RWPE1 (cell line): ENCODE measurements at regions not wholly inside any gene's neighbourhood (a gene's known extent, or its start where the extent isn't known, plus 50 kb on each side); places are given as distances from the start of the nearest gene placed in this dataset.
"Not testable (repeated sequence)": the region's sequence is repeated elsewhere in the genome, so short reads cannot be mapped to it uniquely, and the experiment has no call there.

Experiments
- CTCF ChIA-PET: fragments of 350-600 bp; sonication (Branson Sonifier 250); formaldehyde crosslinking; extraction: SDS; loops from one replicate; lab custom pipeline; 2021; lab: Yijun Ruan, JAX
- POLR2A ChIA-PET: fragments of 400-600 bp; formaldehyde crosslinking; extraction: SDS; loops from one replicate; lab custom pipeline; 2020; ENCODE audit warnings: antibody characterized with exemption; ENCODE audit not compliant: low non-redundant PET; lab: Yijun Ruan, JAX
- DNase-seq: peaks from one replicate; pipeline ENCODE4 v3.0.0; 2012; ENCODE audit warnings: low spot score
- H3K27ac ChIP-seq: fragments of 450-650 bp; 2 replicates; pipeline ENCODE4 v1.5.1; 2017
- TF ChIP-seq, protein P1 (sequence below): fragments of 450-650 bp; conservative IDR thresholded peaks from 2 replicates; pipeline ENCODE4 v1.5.1; 2017; ENCODE audit warnings: low read depth, mild to moderate bottlenecking

DNA sequence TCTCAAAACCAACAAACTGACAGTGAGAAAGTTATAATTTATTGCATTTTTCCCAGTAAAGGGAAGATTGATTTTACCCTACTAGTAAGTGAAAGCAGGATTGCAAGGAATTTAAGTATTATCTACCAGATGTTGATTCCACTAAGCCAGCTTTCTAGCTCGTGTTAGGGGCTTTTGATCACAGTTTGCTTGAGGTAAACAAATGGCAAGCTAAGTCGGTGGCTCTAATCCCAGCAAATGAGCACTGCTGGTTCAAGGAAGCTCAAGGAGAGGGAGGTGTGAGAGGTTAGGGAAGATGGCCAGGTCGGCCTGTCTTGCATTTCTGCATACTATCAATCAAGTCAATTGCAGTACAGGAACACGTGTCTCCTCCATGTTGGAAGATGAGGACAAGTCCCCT is 448.7 kb upstream of the POM121L12 start:
- CTCF ChIA-PET = no interaction called here
- TF ChIP-seq, protein P1, sequence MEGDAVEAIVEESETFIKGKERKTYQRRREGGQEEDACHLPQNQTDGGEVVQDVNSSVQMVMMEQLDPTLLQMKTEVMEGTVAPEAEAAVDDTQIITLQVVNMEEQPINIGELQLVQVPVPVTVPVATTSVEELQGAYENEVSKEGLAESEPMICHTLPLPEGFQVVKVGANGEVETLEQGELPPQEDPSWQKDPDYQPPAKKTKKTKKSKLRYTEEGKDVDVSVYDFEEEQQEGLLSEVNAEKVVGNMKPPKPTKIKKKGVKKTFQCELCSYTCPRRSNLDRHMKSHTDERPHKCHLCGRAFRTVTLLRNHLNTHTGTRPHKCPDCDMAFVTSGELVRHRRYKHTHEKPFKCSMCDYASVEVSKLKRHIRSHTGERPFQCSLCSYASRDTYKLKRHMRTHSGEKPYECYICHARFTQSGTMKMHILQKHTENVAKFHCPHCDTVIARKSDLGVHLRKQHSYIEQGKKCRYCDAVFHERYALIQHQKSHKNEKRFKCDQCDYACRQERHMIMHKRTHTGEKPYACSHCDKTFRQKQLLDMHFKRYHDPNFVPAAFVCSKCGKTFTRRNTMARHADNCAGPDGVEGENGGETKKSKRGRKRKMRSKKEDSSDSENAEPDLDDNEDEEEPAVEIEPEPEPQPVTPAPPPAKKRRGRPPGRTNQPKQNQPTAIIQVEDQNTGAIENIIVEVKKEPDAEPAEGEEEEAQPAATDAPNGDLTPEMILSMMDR = no peak

GRCh38 chr7:52584041-52584440 is 451.4 kb upstream of the POM121L12 start:
- ChIA-PET POLR2A (no interaction called here), CTCF (no interaction called here)
- no peak overlapping the region for H3K27ac ChIP-seq
- TF ChIP-seq, protein P1 = no peak
- no peak for DNase-seq

More for the DNA sequence above, 448.7 kb upstream of the POM121L12 start:
- POLR2A ChIA-PET = no interaction called here
- H3K27ac ChIP-seq = no peak overlapping the region
- DNase-seq = no peak

DNA sequence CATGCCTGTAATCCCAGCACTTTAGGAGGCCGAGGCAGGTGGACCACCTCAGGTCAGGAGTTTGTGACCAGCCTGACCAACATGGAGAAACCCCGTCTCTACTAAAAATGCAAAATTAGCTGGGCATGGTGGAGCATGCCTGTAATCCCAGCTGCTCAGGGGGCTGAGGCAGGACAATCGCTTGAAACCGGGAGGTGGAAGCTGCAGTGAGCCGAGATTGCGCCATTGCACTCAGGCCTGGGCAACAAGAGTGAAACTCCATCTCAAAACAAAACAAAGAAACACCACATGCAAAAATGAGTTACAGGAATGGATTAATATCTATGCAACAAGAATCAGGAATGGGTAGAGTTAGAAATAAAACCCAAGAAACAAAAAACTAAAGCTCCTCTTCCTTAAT is 462.3 kb upstream of the POM121L12 start:
- H3K27ac ChIP-seq, DNase-seq, CTCF ChIA-PET, POLR2A ChIA-PET: not testable (repeated sequence)

DNA sequence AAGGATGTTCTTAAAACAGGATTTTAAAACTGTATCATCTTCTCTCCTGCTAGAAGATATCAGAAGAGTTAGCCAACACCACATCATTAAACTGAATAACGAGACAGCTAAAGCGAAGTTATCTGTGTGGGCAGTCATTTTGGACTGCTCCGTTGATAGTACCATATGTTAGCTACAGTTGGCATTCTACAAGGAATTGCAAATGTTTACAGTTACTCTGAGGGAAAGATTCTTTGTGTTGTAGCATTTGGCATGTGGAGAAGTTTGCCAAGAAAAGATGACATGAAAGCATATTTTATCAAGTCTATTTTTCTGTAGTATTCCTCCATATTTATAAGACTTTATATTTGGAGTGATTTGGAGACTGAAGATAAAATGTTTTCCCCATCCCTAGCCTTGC is 464.4 kb upstream of the POM121L12 start:
- H3K27ac ChIP-seq = no peak overlapping the region
- TF ChIP-seq, protein P1 = no peak
- no peak for DNase-seq
- ChIA-PET POLR2A (no interaction called here), CTCF (no interaction called here)

GRCh38 chr7:52569151-52569550 is 466.3 kb upstream of the POM121L12 start:
- no peak overlapping the region for H3K27ac ChIP-seq
- POLR2A ChIA-PET = no interaction called here

DNA sequence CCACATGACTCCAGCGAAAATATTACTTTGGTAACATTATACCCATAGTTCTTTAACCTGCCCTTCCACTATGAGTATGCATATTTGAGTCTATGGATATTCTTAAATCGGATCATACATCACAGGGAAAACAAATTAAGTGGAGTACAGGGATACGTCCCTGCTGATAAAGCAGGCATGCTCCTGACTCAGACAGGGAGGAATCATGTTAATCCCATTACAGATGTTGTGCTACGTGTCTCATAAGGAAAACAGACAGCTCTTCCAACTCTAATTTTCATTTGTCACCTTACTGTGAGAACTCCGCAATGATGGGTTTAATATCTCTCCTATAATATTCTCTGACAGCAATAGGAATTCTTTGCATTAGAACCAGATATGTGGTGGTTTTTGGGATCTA is 469.5 kb upstream of the POM121L12 start:
- H3K27ac ChIP-seq = no peak overlapping the region
- TF ChIP-seq, protein P1 = no peak
- CTCF ChIA-PET = interaction anchor here (0.5 to 0.7 kb wide), 2 partner anchors 125 to 1703 kb away, joined by 3 to 4 read pairs; no protein-coding TSS in a partner anchor
- POLR2A ChIA-PET = no interaction called here
- DNase-seq = no peak

More at GRCh38 chr7:52569151-52569550, 466.3 kb upstream of the POM121L12 start:
- DNase-seq = no peak
- CTCF ChIA-PET = no interaction called here
- TF ChIP-seq, protein P1 = no peak

- no peak overlapping the region for H3K27ac ChIP-seq
- ChIA-PET POLR2A (no interaction called here), CTCF (interaction anchor here (0.5 kb wide), 1 partner anchor 50 kb away, joined by 3 read pairs; no protein-coding TSS in a partner anchor)
- DNase-seq = no peak
- TF ChIP-seq, protein P1 = no peak
These were observed 479.6 kb upstream of the POM121L12 start for GRCh38 chr7:52555805-52556204.
